GM21619 (cell line): ENCODE measurements at regions not wholly inside any gene's neighbourhood (a gene's known extent, or its start where the extent isn't known, plus 50 kb on each side); places are given as distances from the start of the nearest gene placed in this dataset.
"Not testable (repeated sequence)": the region's sequence is repeated elsewhere in the genome, so short reads cannot be mapped to it uniquely, and the experiment has no call there.

ENCODE experiments used
- ATAC-seq: cut with Tn5 transposase; IDR thresholded peaks from one replicate; pipeline ENCODE4 v1.9.1; 2021; ENCODE audit not compliant: unreplicated experiment

DNA sequence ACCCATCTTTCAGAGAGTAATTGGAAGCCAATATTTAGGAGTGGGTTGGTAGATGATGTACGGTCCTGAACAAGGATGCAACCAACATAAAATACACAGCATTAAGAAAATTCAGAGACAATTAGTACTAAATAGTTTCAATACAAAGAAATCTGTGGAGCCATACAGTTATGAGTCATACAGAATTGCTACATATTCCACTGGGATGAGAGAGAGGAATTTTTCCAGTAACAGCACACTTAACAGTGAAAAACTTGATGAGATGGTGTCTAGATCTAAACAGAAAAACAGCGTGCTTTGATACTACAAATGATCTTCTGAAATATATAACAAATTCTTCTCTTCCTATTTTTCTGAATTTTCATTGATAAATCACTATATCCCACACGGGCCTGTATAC, 1999.3 kb upstream of the CDH9 start:
- ATAC-seq, result no peak

DNA sequence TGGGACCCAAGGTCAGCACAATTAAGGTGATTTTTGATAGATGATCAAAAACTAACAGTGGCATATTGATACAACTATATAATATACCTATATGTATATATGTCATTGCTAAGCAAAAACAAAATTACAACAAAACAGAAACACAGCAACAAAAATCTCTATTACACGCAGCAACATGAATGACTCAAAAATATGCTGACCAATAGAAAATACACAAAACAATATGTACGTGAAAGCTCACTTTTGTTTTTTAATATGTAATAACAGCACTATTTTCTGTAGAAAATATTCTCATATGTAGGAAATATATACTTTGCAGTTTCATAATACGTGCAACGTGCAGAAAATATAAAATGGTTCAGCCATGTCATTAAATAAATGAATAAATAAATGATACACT, 1985.7 kb upstream of the CDH9 start:
- ATAC-seq, result no peak

DNA sequence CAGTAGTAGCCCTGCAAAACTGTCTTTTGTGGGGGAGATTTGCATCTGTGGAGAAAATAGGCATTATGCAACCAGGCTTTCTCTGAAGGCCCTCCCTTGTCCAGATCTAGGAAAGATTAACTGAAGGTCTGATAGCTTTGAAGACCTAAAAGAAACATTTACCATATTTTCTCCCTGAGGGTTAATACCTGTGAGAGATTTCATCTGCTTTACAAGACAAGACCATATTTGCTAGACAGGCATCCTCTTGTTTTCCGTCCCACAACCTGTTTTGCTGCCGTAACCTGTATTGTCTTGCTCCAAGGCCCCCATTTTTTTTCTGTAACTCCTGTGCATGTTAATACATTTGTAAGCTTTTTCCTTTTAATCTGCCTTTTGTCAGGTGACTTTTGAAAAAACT, 1985.2 kb upstream of the CDH9 start:
- no peak for ATAC-seq

DNA sequence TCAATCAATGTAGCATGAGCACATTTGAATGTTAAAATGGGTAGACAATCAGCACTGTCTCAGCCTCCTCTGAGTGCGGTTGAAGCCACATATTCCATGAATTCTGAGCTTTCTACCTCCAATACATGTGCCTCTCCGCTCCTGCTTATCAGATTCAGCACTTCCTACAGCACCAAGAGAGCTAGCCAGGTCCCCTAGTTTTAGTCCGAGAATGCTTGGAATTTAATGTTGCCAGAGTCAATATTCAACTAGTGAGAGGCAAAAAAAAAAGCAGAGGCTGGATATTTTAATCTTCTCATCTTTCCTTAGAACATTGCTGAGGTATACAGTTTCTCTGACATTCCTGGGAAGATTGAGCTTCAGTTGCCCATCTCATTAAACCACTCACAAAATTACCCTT, 1979.1 kb upstream of the CDH9 start:
- ATAC-seq, result no peak

DNA sequence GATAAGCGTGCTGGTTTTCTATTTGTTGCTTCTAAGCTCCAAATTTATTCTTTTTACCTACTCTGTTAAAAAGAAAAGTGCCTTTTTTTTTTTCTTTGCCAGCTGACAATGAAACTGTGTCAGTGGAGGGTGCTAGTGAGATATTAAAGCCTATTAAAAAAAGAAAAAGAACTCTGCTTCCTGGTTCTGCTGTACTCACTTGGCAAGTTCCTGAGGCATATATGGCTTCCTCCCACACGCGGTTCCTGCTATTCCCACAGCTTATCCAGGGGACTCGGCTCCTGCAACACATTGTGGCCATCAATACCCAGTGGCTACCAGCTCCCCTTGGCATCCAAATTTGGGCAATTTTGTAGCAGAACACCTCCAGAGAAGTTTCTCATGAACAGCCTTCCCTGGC, 1977.7 kb upstream of the CDH9 start:
- no peak for ATAC-seq

DNA sequence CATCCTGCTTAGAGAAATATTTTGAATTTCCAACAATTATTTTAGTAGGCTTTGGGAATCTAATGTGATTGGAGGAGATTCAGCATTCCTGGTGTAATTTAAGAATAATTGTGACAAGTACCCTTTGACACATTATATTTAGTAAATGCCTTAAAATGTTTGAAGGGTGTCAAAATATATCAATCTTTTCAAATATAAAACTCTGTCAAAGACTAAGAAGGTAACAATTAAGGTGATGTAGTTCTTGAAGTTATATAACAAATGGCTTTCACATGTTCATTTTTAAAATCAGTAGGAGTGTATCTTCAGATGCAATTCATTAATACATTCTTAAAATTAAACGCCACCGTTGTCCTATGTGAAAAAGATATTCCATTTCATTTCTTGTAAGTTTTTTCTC, 1977.1 kb upstream of the CDH9 start:
- no peak for ATAC-seq

DNA sequence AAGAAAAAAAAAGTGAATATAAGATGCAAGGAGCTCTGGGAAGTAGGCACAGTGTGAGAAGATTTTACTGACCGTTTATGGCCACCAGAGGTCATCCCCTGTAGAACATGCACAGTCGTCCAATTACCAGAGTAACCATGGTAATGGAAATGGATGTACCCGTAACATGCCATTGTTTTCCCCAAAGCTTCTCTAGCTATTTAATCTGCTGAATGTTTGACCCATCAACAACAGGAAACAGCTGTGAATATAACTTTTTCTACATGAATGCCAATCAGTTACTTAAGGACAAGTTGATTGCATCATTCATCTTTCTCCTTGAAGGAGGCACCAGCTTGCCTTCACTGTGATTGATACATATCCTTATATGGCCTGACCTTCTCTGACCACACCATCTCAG, 1967.0 kb upstream of the CDH9 start:
- ATAC-seq, result no peak

DNA sequence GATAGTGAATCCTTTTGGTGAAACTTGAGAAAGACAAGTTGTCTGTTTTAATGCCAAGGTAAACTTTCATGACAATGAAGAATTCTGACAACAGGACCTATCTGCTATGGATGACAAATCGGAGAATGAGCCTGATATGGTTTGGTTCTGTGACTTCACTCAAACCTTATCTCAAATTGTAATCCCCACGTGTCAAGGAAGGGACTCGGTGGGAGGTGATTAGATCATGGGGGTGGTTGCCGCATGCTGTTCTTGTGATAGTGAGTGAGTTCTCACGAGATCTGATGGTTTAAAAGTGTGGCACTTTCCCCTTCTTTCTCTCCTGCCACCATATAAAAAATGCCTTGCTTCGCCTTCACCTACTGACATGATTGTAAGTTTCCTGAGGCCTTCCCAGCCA, 1964.1 kb upstream of the CDH9 start:
- no peak for ATAC-seq

DNA sequence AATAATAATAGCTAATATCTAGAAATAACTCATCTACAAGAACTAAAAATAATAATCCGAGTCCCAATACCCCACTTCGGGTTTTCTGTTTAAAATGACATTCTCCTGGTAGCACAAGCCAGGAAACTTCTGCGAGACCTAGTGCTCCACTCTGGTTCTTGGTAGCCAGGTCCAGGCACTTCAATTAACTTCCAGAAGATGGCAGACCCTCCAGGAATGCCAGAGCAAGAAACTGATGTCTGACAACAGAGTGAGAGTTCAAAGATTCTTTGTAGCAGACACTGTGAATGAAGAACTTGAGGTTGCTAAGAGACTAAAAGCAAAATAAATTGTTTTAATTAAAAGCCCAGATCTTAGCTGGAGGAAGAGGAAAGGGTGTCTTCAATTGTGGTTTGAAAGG, 1963.3 kb upstream of the CDH9 start:
- no peak for ATAC-seq

DNA sequence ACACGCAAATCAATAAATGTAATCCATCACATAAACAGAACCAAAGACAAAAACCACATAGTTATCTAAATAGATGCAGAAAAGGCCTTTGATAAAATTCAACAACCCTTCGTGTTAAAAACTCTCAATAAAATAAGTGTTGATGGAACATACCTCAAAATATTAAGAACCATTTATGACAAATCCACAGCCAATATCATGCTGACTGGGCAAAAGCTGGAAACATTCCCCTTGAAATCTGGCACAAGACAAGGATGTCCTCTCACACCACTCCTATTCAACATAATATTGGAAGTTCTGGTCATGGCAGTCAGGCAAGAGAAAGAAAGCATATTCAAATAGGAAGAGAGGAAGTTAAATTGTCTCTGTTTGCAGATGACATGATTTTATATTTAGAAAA, 1946.3 kb upstream of the CDH9 start:
- no peak for ATAC-seq

DNA sequence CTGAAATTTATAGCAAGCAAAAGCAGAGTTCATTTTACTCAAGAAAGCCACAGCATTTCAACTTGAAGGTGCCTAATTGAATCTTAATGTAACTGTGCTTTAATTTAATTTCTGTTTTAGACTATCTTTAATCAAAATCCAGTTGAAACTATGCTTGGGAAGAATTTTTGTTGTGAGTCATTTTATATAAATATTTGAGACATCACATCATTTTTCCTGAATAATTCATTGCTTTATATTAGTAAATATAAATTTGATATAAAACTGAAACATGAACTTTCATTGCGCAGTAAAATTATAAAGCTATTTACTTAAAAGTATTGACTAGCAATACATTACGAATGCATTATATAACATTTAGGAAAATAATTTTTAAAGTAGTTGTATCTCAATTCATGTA, 1937.1 kb upstream of the CDH9 start:
- ATAC-seq, result no peak

DNA sequence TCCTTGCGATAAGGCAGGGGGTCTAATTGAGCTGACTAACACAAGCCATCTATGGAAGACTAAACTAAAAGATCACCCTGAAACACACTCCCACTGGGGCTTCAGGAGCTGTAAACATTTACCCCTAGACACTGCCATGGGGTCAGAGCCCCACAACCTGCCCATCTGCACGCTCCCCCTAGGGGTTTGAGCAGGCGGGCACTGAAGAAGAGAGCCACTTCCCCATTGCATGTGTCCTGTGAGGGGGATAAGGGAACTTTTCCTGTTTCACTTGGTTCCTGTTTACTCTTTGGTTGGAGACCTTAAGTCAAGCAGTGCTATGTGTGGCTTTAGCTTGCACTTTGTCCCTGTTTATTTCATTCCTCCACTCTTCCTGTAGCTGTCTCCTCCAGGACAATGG, 1929.5 kb upstream of the CDH9 start:
- no peak for ATAC-seq

DNA sequence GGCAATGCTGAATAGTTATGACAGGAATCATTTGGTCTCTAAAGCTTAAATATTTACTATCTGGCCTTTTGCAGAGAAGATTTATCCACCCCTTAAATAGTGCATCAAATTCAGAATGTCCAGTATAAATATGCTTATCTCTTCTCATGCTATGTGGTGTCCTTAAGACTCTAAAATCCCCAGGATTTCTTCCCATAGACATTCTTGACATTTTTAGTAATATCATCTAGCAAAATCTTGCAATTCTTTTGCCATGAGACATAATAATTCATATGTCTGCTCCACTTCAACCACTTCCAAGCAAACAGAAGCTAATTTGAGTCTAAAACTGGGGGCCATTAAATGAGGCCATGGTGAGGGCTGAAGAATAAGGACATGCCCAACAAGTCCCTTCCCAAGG, 1923.4 kb upstream of the CDH9 start:
- ATAC-seq, result no peak

DNA sequence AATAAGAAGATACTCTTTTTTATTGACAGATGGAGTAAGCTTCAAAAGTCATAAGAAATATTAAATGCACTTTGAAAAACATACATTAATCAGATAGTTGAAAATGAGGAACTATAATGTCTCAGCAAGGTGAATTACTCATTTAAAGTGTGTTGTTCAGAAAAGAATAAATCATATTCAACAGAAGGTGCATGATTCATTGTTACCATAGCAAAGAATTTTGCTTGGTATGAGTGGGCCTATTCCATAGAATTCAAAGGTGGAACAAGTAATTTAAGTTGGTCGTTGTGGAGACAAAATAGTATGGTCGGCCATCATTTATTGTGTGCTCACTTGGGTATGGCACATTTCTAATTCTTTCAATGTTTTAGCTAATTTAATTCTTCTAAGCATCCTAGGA, 1920.2 kb upstream of the CDH9 start:
- no peak for ATAC-seq

DNA sequence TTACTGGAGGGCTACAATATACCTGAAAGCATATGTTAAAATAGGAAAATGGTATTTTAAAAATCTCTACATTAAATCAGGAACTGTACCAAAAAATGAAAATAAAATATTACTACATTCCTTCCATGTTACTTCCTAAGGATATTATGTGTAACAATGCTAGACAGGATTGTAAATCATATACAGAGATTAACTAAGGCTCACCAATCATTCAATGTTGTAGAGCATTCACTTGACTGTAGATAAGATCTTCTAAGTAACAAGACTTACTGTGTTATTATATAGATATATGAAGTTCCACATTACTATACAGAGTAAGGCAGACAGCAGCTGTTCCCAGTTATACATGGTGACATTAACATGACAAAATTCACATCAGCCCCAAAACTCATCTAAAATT, 1919.1 kb upstream of the CDH9 start:
- ATAC-seq, result no peak

DNA sequence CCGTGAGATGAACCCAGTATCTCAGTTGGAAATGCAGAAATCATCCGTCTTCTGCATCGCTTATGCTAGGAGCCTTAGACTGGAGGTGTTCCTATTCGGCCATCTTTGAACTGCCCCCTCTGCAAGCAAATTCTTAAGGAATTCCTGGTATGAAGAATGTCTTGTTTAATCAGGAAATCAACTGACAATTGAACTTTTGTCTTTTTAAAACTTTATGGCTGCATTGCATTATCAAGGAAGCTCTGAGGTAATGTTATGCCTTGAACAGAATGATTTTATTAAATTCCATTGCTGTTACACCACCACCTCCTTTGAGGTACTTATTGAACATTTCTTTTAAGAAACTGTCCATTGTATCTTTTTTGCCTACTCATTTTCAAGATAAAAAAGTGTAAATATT, 1915.7 kb upstream of the CDH9 start:
- ATAC-seq, result no peak

DNA sequence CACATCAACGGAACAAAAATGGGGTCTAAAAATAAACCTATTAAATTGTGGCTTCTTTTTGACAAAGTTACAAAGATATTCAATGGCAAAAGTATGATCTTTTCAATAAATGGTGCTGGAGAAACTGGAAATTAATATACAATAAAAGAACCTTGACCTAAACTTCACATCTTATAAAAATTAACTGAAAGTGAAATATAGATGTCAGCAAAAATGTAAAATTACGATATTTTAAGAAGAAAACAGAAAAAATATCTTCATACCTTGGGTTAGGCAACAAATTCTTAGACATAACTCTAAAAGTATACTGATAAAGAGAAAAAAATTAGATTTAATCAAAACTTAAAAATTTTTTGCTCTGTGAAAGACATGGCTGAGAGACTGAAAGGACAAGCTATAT, 1909.5 kb upstream of the CDH9 start:
- no peak for ATAC-seq

DNA sequence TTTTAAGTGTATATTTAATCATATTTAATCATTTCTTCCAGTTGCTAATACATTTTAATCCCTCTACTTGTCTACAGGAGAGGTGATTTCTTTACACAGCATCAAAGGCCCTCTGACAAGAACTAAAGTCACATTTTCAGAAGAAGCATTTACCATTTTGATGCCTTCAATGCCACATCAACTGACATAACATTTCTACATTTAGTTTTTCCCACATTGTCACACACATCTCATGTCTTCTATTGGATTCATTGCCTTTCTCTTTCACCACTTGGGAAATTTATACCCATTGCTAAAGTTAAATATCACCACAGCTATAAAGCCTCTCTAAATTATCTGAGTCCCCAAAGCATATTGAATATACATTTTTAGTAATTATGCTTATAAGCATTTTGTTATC, 1907.5 kb upstream of the CDH9 start:
- no peak for ATAC-seq

DNA sequence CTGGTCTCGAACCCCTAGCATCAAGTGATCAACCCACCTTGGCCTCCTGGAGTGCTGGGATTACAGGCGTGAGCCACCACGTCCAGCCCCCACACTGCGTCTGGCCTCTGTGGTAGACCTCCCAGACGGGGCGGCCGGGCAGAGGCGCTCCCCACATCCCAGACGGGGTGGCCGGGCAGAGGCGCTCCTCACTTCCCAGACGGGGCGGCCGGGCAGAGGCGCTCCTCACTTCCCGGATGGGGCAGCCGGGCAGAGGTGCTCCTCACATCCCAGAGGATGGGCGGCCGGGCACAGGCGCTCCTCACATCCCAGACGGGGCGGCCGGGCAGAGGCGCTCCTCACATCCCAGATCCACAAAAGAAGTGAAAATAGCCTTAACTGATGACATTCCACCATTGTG, 1891.0 kb upstream of the CDH9 start:
- not testable (repeated sequence) for ATAC-seq

DNA sequence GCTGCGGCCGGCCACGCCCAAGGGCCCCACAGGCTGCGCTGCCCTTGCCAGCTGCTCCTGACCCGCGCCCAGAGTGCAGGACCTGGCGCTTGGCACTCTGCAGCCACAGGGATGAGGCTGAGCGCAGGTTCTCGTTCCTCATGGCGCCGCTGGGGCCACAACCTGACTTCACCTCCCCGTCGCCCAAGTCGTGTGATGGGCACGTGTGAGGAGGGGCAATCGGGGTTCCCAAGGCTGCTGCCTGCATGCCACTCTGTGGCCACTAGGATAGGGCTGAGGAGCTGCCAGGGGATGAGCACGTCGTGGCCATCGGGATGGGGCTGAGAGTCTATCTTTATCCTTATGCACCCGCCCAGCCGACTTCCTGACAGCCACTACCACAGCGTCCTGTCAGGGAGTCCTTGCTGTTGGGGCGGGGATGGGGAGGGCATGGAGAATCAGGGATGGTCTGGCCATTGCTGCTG, 1890.0 kb upstream of the CDH9 start:
- ATAC-seq, result not testable (repeated sequence)

DNA sequence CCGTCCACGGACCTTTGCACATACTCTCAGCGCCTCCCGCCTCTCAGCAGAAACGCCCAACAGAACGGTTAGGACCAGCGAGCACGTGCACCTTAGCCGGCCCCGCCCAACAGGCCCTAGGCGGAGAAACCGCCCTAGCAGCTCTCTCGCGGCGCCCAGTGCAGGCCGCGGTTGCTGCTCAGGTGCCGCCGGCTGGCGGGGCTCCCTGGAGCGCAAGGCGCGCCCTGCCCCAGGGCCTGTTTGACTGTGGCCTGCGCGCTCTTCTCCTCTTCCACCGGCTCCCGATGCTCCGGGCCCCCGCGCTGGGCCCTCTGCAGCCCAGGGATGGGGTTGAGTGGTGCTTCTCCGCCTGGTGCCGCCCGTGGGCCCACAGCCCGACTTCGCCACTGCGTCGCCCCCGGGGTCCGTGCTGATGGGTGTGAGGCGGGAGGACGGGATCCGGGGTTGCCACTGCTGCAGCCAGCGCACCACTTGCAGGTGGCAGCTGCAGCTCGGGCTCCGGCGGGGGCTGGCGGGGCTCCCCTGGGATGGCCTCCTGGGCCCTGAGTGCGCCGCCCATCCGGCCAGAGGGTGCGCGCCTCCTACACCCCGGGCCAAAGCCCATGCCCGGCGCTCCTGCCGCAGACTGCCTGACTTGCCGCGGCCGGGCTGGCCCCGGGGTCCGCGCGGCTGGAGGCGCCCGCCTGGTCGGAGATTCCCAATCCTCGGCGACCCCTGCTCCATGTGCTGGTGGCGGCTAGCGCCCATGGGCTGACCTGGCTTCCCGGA, 1889.4 kb upstream of the CDH9 start:
- no peak for ATAC-seq

DNA sequence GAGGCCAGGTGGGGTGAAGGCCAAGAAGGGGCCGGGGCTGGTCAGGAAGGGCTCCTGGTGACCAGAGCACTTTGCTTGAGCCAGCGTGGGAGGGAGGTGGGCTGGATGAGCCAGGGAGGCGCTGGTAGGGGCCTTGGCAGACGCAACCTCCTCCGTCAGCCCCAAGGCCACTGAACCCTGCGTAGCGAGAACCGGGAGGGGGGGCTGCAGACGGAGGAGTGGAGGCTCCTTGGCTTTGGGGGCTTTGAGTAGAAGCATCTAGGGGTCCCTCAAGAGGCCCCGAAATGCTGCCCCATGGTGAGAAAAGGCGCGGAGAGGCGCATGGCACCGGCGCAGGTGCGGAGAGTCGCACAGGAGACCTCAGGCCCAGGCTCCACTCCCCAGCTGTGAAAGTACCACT, 1888.0 kb upstream of the CDH9 start:
- ATAC-seq, result no peak

DNA sequence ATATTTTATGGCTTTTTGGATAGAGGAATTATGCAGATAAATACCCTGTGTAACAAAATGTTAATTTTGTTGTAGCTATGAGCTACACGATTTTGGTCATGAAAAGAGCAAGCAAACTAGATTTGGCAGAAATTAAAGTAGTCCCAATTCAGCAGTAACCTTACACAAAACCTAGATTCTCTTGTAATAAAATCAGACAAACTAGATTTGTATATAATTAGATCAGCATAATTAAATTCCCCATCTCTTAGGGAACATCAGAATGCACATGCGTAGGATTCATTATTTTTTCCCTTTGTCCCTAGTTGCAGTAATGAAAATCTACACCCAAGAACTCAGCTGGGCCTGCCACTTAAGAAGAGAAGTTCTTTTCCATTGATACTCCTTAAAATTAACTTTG, 1879.2 kb upstream of the CDH9 start:
- no peak for ATAC-seq
